Uterus (tissue), 2 donors: ENCODE measurements at regions not wholly inside any gene's neighbourhood (a gene's known extent, or its start where the extent isn't known, plus 50 kb on each side); places are given as distances from the start of the nearest gene placed in this dataset.

Experiments used
- CTCF ChIP-seq, 4 experiments: fragments of 200-600 bp in 2 of 4; fragments of 450-650 bp in 2 of 4; sonication (generic) in 2 of 4; IDR thresholded peaks; one replicate each; pipeline ENCODE4 v1.5.1; 2016 to 2019; ENCODE audit warnings: antibody characterized with exemption in 4 of 4, mild to moderate bottlenecking in 2 of 4, moderate library complexity in 1 of 4
- POLR2A ChIP-seq, 2 donors: fragments of 450-650 bp; IDR thresholded peaks; one replicate each; pipeline ENCODE4 v1.6.1; 2016; ENCODE audit warnings: antibody characterized with exemption in 2 of 2, mild to moderate bottlenecking in 1 of 2, moderate library complexity in 1 of 2

- TF ChIP-seq CTCF (IDR thresholded peaks at IDR 0.05) = no peak
- no peak for TF ChIP-seq POLR2A (IDR thresholded peaks at IDR 0.05)
These were observed 218.6 kb downstream of the FOXO1 start for GRCh38 chr13:40447857-40448256.
